ENCODE measurements at regions not wholly inside any gene's neighbourhood (a gene's known extent, or its start where the extent isn't known, plus 50 kb on each side); places are given as distances from the start of the nearest gene placed in this dataset.
"Not testable (repeated sequence)": the region's sequence is repeated elsewhere in the genome, so short reads cannot be mapped to it uniquely, and the experiment has no call there.

GRCh38 chr10:8852546-8852945 is 798.1 kb downstream of the GATA3 start:
- Histone ChIP-seq H3K9me3 (ENCODE audit: insufficient read depth, low read depth, low read length) (no peaks in the 10 kb centered on the region), H3K79me2 (ENCODE audit: control insufficient read depth, insufficient read depth, low read length, poor library complexity) (no peaks in the 10 kb centered on the region), H3K27me3 (ENCODE audit: insufficient read depth, low read length) (no peaks in the 10 kb centered on the region), H4K12ac (ENCODE audit: low read depth, low read length) (no peak overlapping the region), H2AK5ac (ENCODE audit: low read length) (no peak overlapping the region), H3K23ac (ENCODE audit: low read length) (no peak overlapping the region), H2AFZ (ENCODE audit: insufficient read depth, low read length, poor library complexity) (no peak overlapping the region), H3K4me1 (ENCODE audit: control insufficient read depth in 1 of 2, insufficient read depth in 2 of 2, low read length in 2 of 2) (no peaks in the 10 kb centered on the region), H3K4me3 (ENCODE audit: low read depth, low read length) (no peak overlapping the region), H3K18ac (ENCODE audit: low read length) (no peak overlapping the region), H3K79me1 (ENCODE audit: low read length) (no peaks in the 10 kb centered on the region), H3K9ac (ENCODE audit: low read length) (no peak overlapping the region), H3K14ac (ENCODE audit: low read length) (no peak overlapping the region), H3K36me3 (ENCODE audit: control insufficient read depth in 1 of 2, insufficient read depth in 2 of 2, low read length in 2 of 2) (no peaks in the 10 kb centered on the region), H2BK12ac (ENCODE audit: low read length) (no peak overlapping the region), H4K91ac (ENCODE audit: low read depth, low read length) (no peak overlapping the region), H4K8ac (ENCODE audit: low read depth, low read length) (no peak overlapping the region), H3K27ac (ENCODE audit: low read depth, low read length) (no peak overlapping the region), H2BK5ac (ENCODE audit: low read depth, low read length, poor library complexity) (no peak overlapping the region), H2BK120ac (ENCODE audit: insufficient read depth, low read length, poor library complexity) (no peak overlapping the region), H3K4me2 (ENCODE audit: low read length) (no peak overlapping the region), H3K4ac (ENCODE audit: low read depth, low read length) (no peak overlapping the region)
- no peak for DNase-seq
- no CpG with 5 or more reads among the region's 3 CpGs for WGBS (ENCODE audit: extremely low coverage, insufficient coverage, insufficient read length)

- no peak overlapping the region for H3K18ac ChIP-seq (ENCODE audit: low read length)
- no peak overlapping the region for H3K4me2 ChIP-seq (ENCODE audit: low read length)
- no peaks in the 10 kb centered on the region for H3K36me3 ChIP-seq (ENCODE audit: control insufficient read depth in 1 of 2, insufficient read depth in 2 of 2, low read length in 2 of 2)
- H3K9ac ChIP-seq (ENCODE audit: low read length): no peak overlapping the region
- H4K91ac ChIP-seq (ENCODE audit: low read depth, low read length): no peak overlapping the region
- H2AFZ ChIP-seq (ENCODE audit: insufficient read depth, low read length, poor library complexity): no peak overlapping the region
- no peaks in the 10 kb centered on the region for H3K27me3 ChIP-seq (ENCODE audit: insufficient read depth, low read length)
- no peaks in the 10 kb centered on the region for H3K9me3 ChIP-seq (ENCODE audit: insufficient read depth, low read depth, low read length)
- no peak overlapping the region for H3K4me3 ChIP-seq (ENCODE audit: low read depth, low read length)
- no peak overlapping the region for H2BK5ac ChIP-seq (ENCODE audit: low read depth, low read length, poor library complexity)
- DNase-seq: no peak
- no peak overlapping the region for H2BK120ac ChIP-seq (ENCODE audit: insufficient read depth, low read length, poor library complexity)
- no peak overlapping the region for H2BK12ac ChIP-seq (ENCODE audit: low read length)
- no peak overlapping the region for H3K23ac ChIP-seq (ENCODE audit: low read length)
- H3K79me1 ChIP-seq (ENCODE audit: low read length): no peaks in the 10 kb centered on the region
- no peaks in the 10 kb centered on the region for H3K79me2 ChIP-seq (ENCODE audit: control insufficient read depth, insufficient read depth, low read length, poor library complexity)
- no peak overlapping the region for H2AK5ac ChIP-seq (ENCODE audit: low read length)
- no CpG with 5 or more reads among the region's 7 CpGs for WGBS (ENCODE audit: extremely low coverage, insufficient coverage, insufficient read length)
- no peak overlapping the region for H3K14ac ChIP-seq (ENCODE audit: low read length)
- H3K27ac ChIP-seq (ENCODE audit: low read depth, low read length): no peak overlapping the region
- no peak overlapping the region for H3K4ac ChIP-seq (ENCODE audit: low read depth, low read length)
- H4K8ac ChIP-seq (ENCODE audit: low read depth, low read length): no peak overlapping the region
- no peaks in the 10 kb centered on the region for H3K4me1 ChIP-seq (ENCODE audit: control insufficient read depth in 1 of 2, insufficient read depth in 2 of 2, low read length in 2 of 2)
- no peak overlapping the region for H4K12ac ChIP-seq (ENCODE audit: low read depth, low read length)
These were observed 798.6 kb downstream of the GATA3 start for GRCh38 chr10:8853048-8853447.

GRCh38 chr10:8868924-8869323 is 814.4 kb downstream of the GATA3 start:
- H3K4me1 ChIP-seq (ENCODE audit: control insufficient read depth in 1 of 2, insufficient read depth in 2 of 2, low read length in 2 of 2); H3K27ac ChIP-seq (ENCODE audit: low read depth, low read length); H3K79me2 ChIP-seq (ENCODE audit: control insufficient read depth, insufficient read depth, low read length, poor library complexity); H3K14ac ChIP-seq (ENCODE audit: low read length); H2AK5ac ChIP-seq (ENCODE audit: low read length); H3K23ac ChIP-seq (ENCODE audit: low read length); H4K8ac ChIP-seq (ENCODE audit: low read depth, low read length); H3K18ac ChIP-seq (ENCODE audit: low read length); H3K36me3 ChIP-seq (ENCODE audit: control insufficient read depth in 1 of 2, insufficient read depth in 2 of 2, low read length in 2 of 2); H4K12ac ChIP-seq (ENCODE audit: low read depth, low read length); H3K27me3 ChIP-seq (ENCODE audit: insufficient read depth, low read length); H2BK12ac ChIP-seq (ENCODE audit: low read length); H3K9ac ChIP-seq (ENCODE audit: low read length); H3K4me3 ChIP-seq (ENCODE audit: low read depth, low read length); DNase-seq; H3K4ac ChIP-seq (ENCODE audit: low read depth, low read length); H3K79me1 ChIP-seq (ENCODE audit: low read length); H3K9me3 ChIP-seq (ENCODE audit: insufficient read depth, low read depth, low read length); H4K91ac ChIP-seq (ENCODE audit: low read depth, low read length); H2BK5ac ChIP-seq (ENCODE audit: low read depth, low read length, poor library complexity); H2BK120ac ChIP-seq (ENCODE audit: insufficient read depth, low read length, poor library complexity); H2AFZ ChIP-seq (ENCODE audit: insufficient read depth, low read length, poor library complexity); H3K4me2 ChIP-seq (ENCODE audit: low read length): not testable (repeated sequence)
- no CpG with 5 or more reads among the region's 29 CpGs for WGBS (ENCODE audit: extremely low coverage, insufficient coverage, insufficient read length)

GRCh38 chr10:8873310-8873709 is 818.8 kb downstream of the GATA3 start:
- Histone ChIP-seq H2BK120ac (ENCODE audit: insufficient read depth, low read length, poor library complexity) (no peak overlapping the region), H3K18ac (ENCODE audit: low read length) (no peak overlapping the region), H4K91ac (ENCODE audit: low read depth, low read length) (no peak overlapping the region), H2BK5ac (ENCODE audit: low read depth, low read length, poor library complexity) (no peak overlapping the region), H3K9ac (ENCODE audit: low read length) (no peak overlapping the region), H2BK12ac (ENCODE audit: low read length) (no peak overlapping the region), H3K4ac (ENCODE audit: low read depth, low read length) (no peak overlapping the region), H3K27ac (ENCODE audit: low read depth, low read length) (no peak overlapping the region), H3K27me3 (ENCODE audit: insufficient read depth, low read length) (no peaks in the 10 kb centered on the region), H3K79me2 (ENCODE audit: control insufficient read depth, insufficient read depth, low read length, poor library complexity) (no peaks in the 10 kb centered on the region), H3K9me3 (ENCODE audit: insufficient read depth, low read depth, low read length) (no peaks in the 10 kb centered on the region), H4K8ac (ENCODE audit: low read depth, low read length) (no peak overlapping the region), H3K4me1 (ENCODE audit: control insufficient read depth in 1 of 2, insufficient read depth in 2 of 2, low read length in 2 of 2) (no peaks in the 10 kb centered on the region), H3K4me2 (ENCODE audit: low read length) (no peak overlapping the region), H2AK5ac (ENCODE audit: low read length) (no peak overlapping the region), H3K79me1 (ENCODE audit: low read length) (no peaks in the 10 kb centered on the region), H4K12ac (ENCODE audit: low read depth, low read length) (no peak overlapping the region), H3K36me3 (ENCODE audit: control insufficient read depth in 1 of 2, insufficient read depth in 2 of 2, low read length in 2 of 2) (no peaks in the 10 kb centered on the region), H3K4me3 (ENCODE audit: low read depth, low read length) (no peak overlapping the region), H2AFZ (ENCODE audit: insufficient read depth, low read length, poor library complexity) (no peak overlapping the region), H3K14ac (ENCODE audit: low read length) (no peak overlapping the region), H3K23ac (ENCODE audit: low read length) (no peak overlapping the region)
- WGBS (ENCODE audit: extremely low coverage, insufficient coverage, insufficient read length): no CpG with 5 or more reads among the region's 3 CpGs
- DNase-seq: peak in 1 of 2 donors; percentile 23
